Mesendoderm (in vitro differentiated cells): ENCODE measurements at regions not wholly inside any gene's neighbourhood (a gene's known extent, or its start where the extent isn't known, plus 50 kb on each side); places are given as distances from the start of the nearest gene placed in this dataset.

ENCODE experiments used
- DNase-seq: peaks from one replicate; pipeline ENCODE4 v3.0.0; 2013
- H2AK5ac ChIP-seq: 2 replicates; pipeline ENCODE4 v1.6.1; 2013; ENCODE audit warnings: low read length, inconsistent platforms
- H2BK120ac ChIP-seq: 2 replicates; pipeline ENCODE4 v1.6.1; 2013; ENCODE audit warnings: low read depth, mild to moderate bottlenecking, low read length, moderate library complexity, mixed read lengths
- H2BK15ac ChIP-seq: replicated peaks from 2 replicates; pipeline ENCODE4 v1.6.1; 2013; ENCODE audit warnings: low read depth, mild to moderate bottlenecking, moderate library complexity
- H2BK5ac ChIP-seq: 2 replicates; pipeline ENCODE4 v1.6.1; 2013; ENCODE audit warnings: low read length, inconsistent platforms
- H3K18ac ChIP-seq: 2 replicates; pipeline ENCODE4 v1.6.1; 2013; ENCODE audit warnings: mild to moderate bottlenecking, low read length, mixed read lengths
- H3K23ac ChIP-seq: one replicate; pipeline ENCODE4 v1.6.1; 2013; ENCODE audit warnings: low read length
- H3K27ac ChIP-seq: 2 replicates; pipeline ENCODE4 v1.5.1; 2013; ENCODE audit warnings: low read depth, mild to moderate bottlenecking, inconsistent platforms, low read length, moderate library complexity
- H3K27me3 ChIP-seq: 2 replicates; pipeline ENCODE4 v1.6.1; 2013; ENCODE audit warnings: low read length, control low read depth, mild to moderate bottlenecking, inconsistent platforms; ENCODE audit not compliant: insufficient read depth, poor library complexity
- H3K36me3 ChIP-seq: 2 replicates; pipeline ENCODE4 v1.6.1; 2013; ENCODE audit warnings: low read length, inconsistent platforms; ENCODE audit not compliant: control insufficient read depth, insufficient read depth
- H3K4ac ChIP-seq: one replicate; pipeline ENCODE4 v1.6.1; 2013; ENCODE audit warnings: low read depth, mild to moderate bottlenecking, low read length, moderate library complexity
- H3K4me1 ChIP-seq: 2 replicates; pipeline ENCODE4 v1.6.1; 2013; ENCODE audit warnings: low read depth, low read length, inconsistent platforms; ENCODE audit not compliant: control insufficient read depth
- H3K4me2 ChIP-seq: 2 replicates; pipeline ENCODE4 v1.6.1; 2013; ENCODE audit warnings: low read length
- H3K4me3 ChIP-seq: 2 replicates; pipeline ENCODE4 v1.5.1; 2013; ENCODE audit warnings: mild to moderate bottlenecking, low read length
- H3K56ac ChIP-seq: one replicate; pipeline ENCODE4 v1.6.1; 2013; ENCODE audit warnings: low read length
- H3K79me1 ChIP-seq: 2 replicates; pipeline ENCODE4 v1.6.1; 2013; ENCODE audit warnings: low read length, inconsistent platforms
- H3K79me2 ChIP-seq: 2 replicates; pipeline ENCODE4 v1.6.1; 2013; ENCODE audit warnings: mild to moderate bottlenecking, low read length; ENCODE audit not compliant: control insufficient read depth, insufficient read depth
- H3K9ac ChIP-seq: 2 replicates; pipeline ENCODE4 v1.6.1; 2013; ENCODE audit warnings: low read length, inconsistent platforms
- H4K5ac ChIP-seq: one replicate; pipeline ENCODE4 v1.6.1; 2013; ENCODE audit warnings: low read length
- H4K8ac ChIP-seq: one replicate; pipeline ENCODE4 v1.6.1; 2013; ENCODE audit warnings: low read depth, mild to moderate bottlenecking, control low read depth, low read length, moderate library complexity
- WGBS: extraction: QIAGEN DNeasy Blood & Tissue Kit; methylation state at CpG from one replicate; pipeline ENCODE4 v1.1.7; 2013; ENCODE audit warnings: low lambda C conversion rate, missing lambda C conversion rate; ENCODE audit not compliant: insufficient coverage; ENCODE audit errors: extremely low coverage; 5-methylcytosine and 5-hydroxymethylcytosine counted together

DNA sequence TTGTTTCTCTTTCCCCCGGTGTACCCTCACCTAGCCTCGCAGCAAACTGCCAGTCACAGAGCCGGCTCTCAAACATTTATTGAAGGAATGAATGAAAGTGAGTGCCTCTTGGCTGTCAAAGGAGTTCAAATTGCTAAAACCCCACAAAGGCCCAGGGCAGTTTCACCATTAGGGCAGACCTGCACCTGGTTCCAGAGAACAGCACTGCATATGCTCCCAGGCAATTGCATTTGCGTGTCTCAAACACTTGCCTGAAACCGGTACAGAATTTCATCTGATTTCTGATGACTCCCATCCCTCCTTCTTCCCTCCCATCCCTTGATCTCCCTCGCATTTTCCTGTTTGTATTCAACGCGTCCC, 165.6 kb upstream of the ZNF462 start:
- H2AK5ac ChIP-seq: no peak overlapping the region
- no peak overlapping the region for H3K23ac ChIP-seq
- no peak overlapping the region for H4K8ac ChIP-seq
- H2BK15ac ChIP-seq: no peak overlapping the region
- no peak overlapping the region for H3K18ac ChIP-seq
- H2BK5ac ChIP-seq: no peak overlapping the region
- H2BK120ac ChIP-seq: no peak overlapping the region
- no peak overlapping the region for H3K56ac ChIP-seq
- no CpG with 5 or more reads among the region's 8 CpGs for WGBS
- H3K4me1 ChIP-seq: no peaks in the 10 kb centered on the region
- DNase-seq: no peak
- H3K36me3 ChIP-seq: no peaks in the 10 kb centered on the region
- H3K79me2 ChIP-seq: no peaks in the 10 kb centered on the region
- H3K9ac ChIP-seq: no peak overlapping the region
- H3K79me1 ChIP-seq: no peaks in the 10 kb centered on the region
- H3K4ac ChIP-seq: no peak overlapping the region
- no peak overlapping the region for H3K27ac ChIP-seq
- H3K4me3 ChIP-seq: no peak overlapping the region
- no peak overlapping the region for H3K4me2 ChIP-seq
- H4K5ac ChIP-seq: no peak overlapping the region
- H3K27me3 ChIP-seq: no peaks in the 10 kb centered on the region

DNA sequence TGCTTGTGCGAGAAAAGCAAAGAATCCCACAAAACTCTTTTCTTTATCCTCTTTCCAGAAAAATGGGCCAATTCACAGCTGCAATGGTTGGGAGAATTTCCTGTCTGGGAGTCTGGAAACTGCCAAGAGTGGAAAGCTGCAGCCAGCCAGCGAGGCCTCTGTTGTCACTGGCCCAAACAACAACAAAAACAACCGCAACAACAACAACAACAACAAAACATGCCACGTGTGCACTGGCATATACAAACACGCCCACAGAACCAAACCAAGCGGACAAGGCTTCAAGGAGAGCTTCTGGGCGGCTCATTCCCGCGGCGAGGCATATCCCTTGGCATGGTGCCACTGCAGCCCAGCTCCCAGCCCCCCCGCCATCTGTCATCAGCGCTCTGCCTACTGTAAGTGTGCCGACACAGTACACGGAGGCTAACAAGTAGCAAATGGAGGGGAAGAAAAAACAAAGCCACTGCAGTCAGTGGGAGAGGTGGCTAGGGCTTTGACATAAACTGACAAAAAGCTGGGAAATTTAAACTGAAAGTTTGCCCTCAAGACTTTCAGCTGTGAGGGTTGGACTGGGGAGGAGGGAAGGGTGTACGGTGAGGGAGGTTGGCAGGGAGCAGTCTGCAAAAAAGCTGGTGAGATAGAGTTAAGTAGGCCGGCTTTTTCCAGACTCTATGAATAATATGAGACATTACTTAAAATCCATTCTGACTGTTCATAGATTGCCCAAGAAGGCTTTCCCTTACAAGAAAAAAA, 165.0 kb upstream of the ZNF462 start:
- H2BK120ac ChIP-seq: no peak overlapping the region
- no CpG with 5 or more reads among the region's 16 CpGs for WGBS
- H4K8ac ChIP-seq: no peak overlapping the region
- no peaks in the 10 kb centered on the region for H3K79me1 ChIP-seq
- H3K27me3 ChIP-seq: no peaks in the 10 kb centered on the region
- H3K4me3 ChIP-seq: no peak overlapping the region
- H2BK15ac ChIP-seq: no peak overlapping the region
- H3K9ac ChIP-seq: no peak overlapping the region
- H3K27ac ChIP-seq: no peak overlapping the region
- no peak overlapping the region for H3K4ac ChIP-seq
- H3K36me3 ChIP-seq: no peaks in the 10 kb centered on the region
- DNase-seq: no peak
- no peaks in the 10 kb centered on the region for H3K79me2 ChIP-seq
- no peak overlapping the region for H3K56ac ChIP-seq
- no peak overlapping the region for H2AK5ac ChIP-seq
- H3K23ac ChIP-seq: no peak overlapping the region
- no peak overlapping the region for H4K5ac ChIP-seq
- no peak overlapping the region for H3K18ac ChIP-seq
- H2BK5ac ChIP-seq: no peak overlapping the region
- no peak overlapping the region for H3K4me2 ChIP-seq
- no peaks in the 10 kb centered on the region for H3K4me1 ChIP-seq

DNA sequence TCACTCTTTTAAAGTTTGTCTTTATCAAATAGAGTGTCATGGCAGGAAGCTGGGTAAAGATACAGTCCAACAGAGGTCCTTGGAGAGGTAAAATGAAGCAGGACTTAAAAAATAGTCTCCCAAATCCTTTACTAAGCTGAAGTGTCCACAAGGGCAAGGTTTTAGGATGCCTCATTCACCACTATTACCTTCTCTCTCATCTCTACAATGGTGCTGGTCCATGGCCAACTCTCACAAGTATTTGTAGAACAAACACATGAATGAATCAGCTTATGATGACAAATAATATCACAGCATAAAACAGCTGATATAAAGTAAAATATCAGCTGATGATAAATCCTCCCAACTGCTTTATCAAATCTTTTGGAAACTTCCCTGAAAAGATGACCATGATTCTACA, 162.3 kb upstream of the ZNF462 start:
- Histone ChIP-seq H3K4me3 (no peak overlapping the region), H2BK120ac (no peak overlapping the region), H3K4me2 (no peak overlapping the region), H3K27ac (no peak overlapping the region), H3K9ac (no peak overlapping the region), H3K56ac (no peak overlapping the region), H3K27me3 (no peaks in the 10 kb centered on the region), H3K18ac (no peak overlapping the region), H3K36me3 (no peaks in the 10 kb centered on the region), H3K79me1 (no peaks in the 10 kb centered on the region), H2AK5ac (no peak overlapping the region), H4K5ac (no peak overlapping the region), H2BK5ac (no peak overlapping the region), H4K8ac (no peak overlapping the region), H2BK15ac (no peak overlapping the region), H3K4me1 (no peaks in the 10 kb centered on the region), H3K79me2 (no peaks in the 10 kb centered on the region), H3K23ac (no peak overlapping the region), H3K4ac (no peak overlapping the region)
- no peak for DNase-seq

DNA sequence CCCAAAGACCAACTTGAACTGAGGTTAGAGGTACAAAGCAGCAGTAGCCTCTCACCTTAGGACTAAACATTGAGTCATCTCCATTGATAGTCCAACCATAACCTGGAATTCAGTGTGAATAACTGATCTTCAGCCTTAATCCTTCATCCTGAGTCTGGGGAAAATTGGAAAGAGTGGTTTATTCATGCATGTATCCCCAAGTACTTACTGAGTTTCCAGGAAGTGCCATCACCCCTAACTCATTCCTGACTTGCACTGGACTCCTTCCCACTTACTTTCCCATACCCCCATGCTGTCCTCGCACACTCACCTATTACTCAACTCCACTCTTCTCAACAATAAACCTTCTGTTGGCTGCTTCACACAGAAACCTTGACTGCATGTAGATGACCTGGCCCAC, 161.4 kb upstream of the ZNF462 start:
- Histone ChIP-seq H3K23ac (no peak overlapping the region), H3K56ac (no peak overlapping the region), H2BK15ac (no peak overlapping the region), H2BK5ac (no peak overlapping the region), H3K27ac (no peak overlapping the region), H3K18ac (no peak overlapping the region), H3K4me1 (no peaks in the 10 kb centered on the region), H3K79me2 (no peaks in the 10 kb centered on the region), H3K27me3 (no peaks in the 10 kb centered on the region), H4K8ac (no peak overlapping the region), H2AK5ac (no peak overlapping the region), H3K36me3 (no peaks in the 10 kb centered on the region), H3K9ac (no peak overlapping the region), H2BK120ac (no peak overlapping the region), H3K4me3 (no peak overlapping the region), H3K4ac (no peak overlapping the region), H4K5ac (no peak overlapping the region), H3K79me1 (no peaks in the 10 kb centered on the region), H3K4me2 (no peak overlapping the region)
- DNase-seq: no peak
- WGBS: 100% methylated on average over 1 of the region's 1 CpG

DNA sequence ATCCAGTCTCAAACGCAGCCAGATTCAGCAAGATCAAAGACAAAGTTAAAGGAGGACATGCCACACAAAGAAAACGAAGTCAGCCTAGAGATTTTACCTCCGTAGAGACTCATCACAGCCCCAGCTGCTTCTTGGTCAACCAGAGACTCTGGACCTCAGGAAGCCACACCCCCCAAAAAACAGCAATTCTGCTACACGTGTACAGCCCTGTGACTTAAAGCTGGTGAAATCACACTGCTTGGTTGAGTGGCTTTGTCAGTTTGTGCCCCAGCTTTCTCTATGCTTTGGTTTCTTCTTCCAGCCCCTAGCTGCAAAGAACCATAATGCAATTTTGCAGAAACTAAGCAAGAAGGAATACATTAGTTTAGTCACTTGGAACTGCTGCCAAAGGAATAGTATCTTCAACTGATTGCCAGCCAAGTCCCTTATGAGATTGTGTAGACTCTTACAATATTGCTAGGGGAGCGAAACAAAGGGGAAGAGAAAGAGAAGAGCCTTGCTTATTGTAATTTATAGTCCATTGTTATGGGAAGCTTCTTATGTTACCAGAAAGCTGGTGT, 158.8 kb upstream of the ZNF462 start:
- H2BK120ac ChIP-seq: no peak overlapping the region
- H3K79me2 ChIP-seq: no peaks in the 10 kb centered on the region
- no peak overlapping the region for H3K4me3 ChIP-seq
- H3K9ac ChIP-seq: no peak overlapping the region
- H3K4me1 ChIP-seq: no peaks in the 10 kb centered on the region
- H3K56ac ChIP-seq: no peak overlapping the region
- H3K36me3 ChIP-seq: no peaks in the 10 kb centered on the region
- no CpG with 5 or more reads among the region's 5 CpGs for WGBS
- no peak for DNase-seq
- H3K18ac ChIP-seq: no peak overlapping the region
- H3K23ac ChIP-seq: no peak overlapping the region
- no peak overlapping the region for H4K5ac ChIP-seq
- H3K79me1 ChIP-seq: no peaks in the 10 kb centered on the region
- H2AK5ac ChIP-seq: no peak overlapping the region
- no peak overlapping the region for H4K8ac ChIP-seq
- no peak overlapping the region for H3K27ac ChIP-seq
- H3K4ac ChIP-seq: no peak overlapping the region
- H3K27me3 ChIP-seq: no peaks in the 10 kb centered on the region
- H3K4me2 ChIP-seq: no peak overlapping the region
- no peak overlapping the region for H2BK15ac ChIP-seq
- no peak overlapping the region for H2BK5ac ChIP-seq

DNA sequence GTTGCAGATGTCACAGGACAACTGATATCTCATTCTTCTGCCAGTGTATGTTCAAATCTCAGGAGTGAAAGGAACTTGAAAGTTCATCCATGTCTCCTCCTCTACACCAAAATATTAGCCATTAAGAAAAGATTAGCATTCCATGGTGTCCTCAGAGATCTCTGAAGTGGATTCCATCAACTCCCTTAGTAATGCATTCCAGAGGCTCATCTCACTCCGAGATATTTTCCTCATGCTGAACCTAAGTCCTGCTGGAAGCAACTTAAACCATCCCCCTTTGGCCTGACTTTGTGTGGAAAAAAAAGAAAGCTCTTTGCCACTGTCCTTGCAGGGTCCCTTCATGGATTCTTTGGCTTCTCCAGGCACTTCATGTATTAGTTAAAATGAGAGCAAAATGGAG, 155.7 kb upstream of the ZNF462 start:
- no peak overlapping the region for H3K4me2 ChIP-seq
- no peak overlapping the region for H2BK15ac ChIP-seq
- H3K56ac ChIP-seq: no peak overlapping the region
- H3K27ac ChIP-seq: no peak overlapping the region
- H3K4ac ChIP-seq: no peak overlapping the region
- H3K79me1 ChIP-seq: no peaks in the 10 kb centered on the region
- H3K9ac ChIP-seq: no peak overlapping the region
- H4K5ac ChIP-seq: no peak overlapping the region
- no peak overlapping the region for H2BK5ac ChIP-seq
- no peaks in the 10 kb centered on the region for H3K27me3 ChIP-seq
- no peak for DNase-seq
- H3K4me1 ChIP-seq: no peaks in the 10 kb centered on the region
- no peaks in the 10 kb centered on the region for H3K36me3 ChIP-seq
- no peak overlapping the region for H4K8ac ChIP-seq
- no CpG with 5 or more reads among the region's 1 CpG for WGBS
- H3K79me2 ChIP-seq: no peaks in the 10 kb centered on the region
- H3K4me3 ChIP-seq: no peak overlapping the region
- H3K23ac ChIP-seq: no peak overlapping the region
- H2BK120ac ChIP-seq: no peak overlapping the region
- H3K18ac ChIP-seq: no peak overlapping the region
- no peak overlapping the region for H2AK5ac ChIP-seq
